NB4 (cell line): ENCODE measurements at regions not wholly inside any gene's neighbourhood (a gene's known extent, or its start where the extent isn't known, plus 50 kb on each side); places are given as distances from the start of the nearest gene placed in this dataset.

Experiments used
- MYC ChIP-seq: IDR thresholded peaks from 2 replicates; pipeline ENCODE4 v1.6.1; 2011; ENCODE audit warnings: low read depth, low read length
- POLR2A ChIP-seq: IDR thresholded peaks from 2 replicates; pipeline ENCODE4 v1.6.1; 2011; ENCODE audit warnings: mild to moderate bottlenecking; ENCODE audit not compliant: insufficient read length; ENCODE audit errors: extremely low read depth
- TF ChIP-seq, protein P1 (sequence below): IDR thresholded peaks from one replicate; pipeline ENCODE4 v1.5.1; 2012; ENCODE audit warnings: low read depth, low read length
- TF ChIP-seq, protein P2 (sequence below): IDR thresholded peaks from 2 replicates; pipeline ENCODE4 v1.6.1; 2011; ENCODE audit warnings: low read depth, low read length

DNA sequence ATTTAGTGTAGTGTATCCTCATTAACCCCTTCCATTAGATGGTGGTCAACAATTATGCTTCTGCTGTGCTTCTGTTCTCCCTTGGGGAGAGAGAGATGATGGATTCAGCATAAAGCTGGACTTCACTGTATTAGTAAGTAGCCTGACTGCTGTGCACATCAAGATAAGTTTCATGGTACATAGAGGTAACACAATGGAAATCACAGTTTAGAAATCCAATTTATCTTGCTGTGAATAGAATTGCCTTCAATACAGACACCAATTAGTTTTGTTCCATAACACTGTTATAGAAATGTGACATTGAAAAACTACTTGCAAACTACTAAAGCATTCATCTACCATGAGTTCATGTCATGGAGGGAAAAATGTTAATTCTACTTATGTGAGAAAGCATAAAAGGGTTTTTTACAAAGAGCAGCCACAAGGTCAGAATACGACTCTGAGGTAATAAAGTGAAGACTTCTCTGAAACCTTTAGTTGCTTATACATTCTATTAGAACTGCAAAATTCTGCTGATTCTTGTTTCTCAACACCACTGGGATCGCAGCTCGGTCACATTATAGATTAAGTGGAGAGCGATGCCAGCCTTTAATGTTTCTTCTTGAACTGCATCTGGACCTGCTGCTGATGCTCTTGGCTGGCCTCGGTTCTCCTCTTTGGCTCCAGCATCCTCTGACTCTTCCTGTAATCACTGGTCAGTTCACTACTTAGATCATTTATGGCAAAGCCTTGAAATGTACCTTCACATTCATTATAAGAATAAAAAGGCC lies 190.8 kb downstream of the ATP23 start:
- TF ChIP-seq, protein P1, sequence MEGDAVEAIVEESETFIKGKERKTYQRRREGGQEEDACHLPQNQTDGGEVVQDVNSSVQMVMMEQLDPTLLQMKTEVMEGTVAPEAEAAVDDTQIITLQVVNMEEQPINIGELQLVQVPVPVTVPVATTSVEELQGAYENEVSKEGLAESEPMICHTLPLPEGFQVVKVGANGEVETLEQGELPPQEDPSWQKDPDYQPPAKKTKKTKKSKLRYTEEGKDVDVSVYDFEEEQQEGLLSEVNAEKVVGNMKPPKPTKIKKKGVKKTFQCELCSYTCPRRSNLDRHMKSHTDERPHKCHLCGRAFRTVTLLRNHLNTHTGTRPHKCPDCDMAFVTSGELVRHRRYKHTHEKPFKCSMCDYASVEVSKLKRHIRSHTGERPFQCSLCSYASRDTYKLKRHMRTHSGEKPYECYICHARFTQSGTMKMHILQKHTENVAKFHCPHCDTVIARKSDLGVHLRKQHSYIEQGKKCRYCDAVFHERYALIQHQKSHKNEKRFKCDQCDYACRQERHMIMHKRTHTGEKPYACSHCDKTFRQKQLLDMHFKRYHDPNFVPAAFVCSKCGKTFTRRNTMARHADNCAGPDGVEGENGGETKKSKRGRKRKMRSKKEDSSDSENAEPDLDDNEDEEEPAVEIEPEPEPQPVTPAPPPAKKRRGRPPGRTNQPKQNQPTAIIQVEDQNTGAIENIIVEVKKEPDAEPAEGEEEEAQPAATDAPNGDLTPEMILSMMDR, result no peak
- TF ChIP-seq, protein P2, sequence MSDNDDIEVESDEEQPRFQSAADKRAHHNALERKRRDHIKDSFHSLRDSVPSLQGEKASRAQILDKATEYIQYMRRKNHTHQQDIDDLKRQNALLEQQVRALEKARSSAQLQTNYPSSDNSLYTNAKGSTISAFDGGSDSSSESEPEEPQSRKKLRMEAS, result no peak
- TF ChIP-seq POLR2A (no peak), MYC (no peak)
